ENCODE measurements at regions not wholly inside any gene's neighbourhood (a gene's known extent, or its start where the extent isn't known, plus 50 kb on each side); places are given as distances from the start of the nearest gene placed in this dataset.

DNA sequence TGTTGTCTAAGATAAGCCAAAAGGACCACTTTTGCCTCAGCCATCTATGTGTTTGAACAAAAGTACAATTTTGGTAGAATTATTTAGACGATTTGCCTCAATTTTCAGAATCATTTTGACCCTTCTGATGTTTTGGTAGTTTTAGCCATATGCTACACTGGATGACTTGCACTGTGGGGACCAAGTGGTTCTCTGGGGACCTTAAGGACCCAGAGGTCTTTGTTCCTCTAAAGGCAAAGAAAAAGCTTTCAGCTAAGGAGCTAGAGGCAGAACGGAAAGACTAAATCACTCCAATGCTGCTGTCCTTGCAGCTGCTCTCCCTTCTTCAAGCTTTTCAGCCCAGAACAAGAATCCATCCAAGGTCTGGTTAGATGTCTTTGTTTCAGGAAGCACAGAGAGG, 51.0 kb upstream of the APC start:
- Histone ChIP-seq H3K79me2 (ENCODE audit: control insufficient read depth, insufficient read depth, low read length) (no peaks in the 10 kb centered on the region), H3K4me3 (no peak overlapping the region), H3K4me1 (replicated peaks in 1 of 2; ENCODE audit: control insufficient read depth in 2 of 2, insufficient read depth in 2 of 2, low read length in 2 of 2) (peaks cover 0 to 20% of the 10 kb centered on the region in 2 experiments; a peak in 3 of 5 replicates), H3K4me2 (ENCODE audit: insufficient read depth, low read length) (no peak overlapping the region), H4K20me1 (replicated peaks; ENCODE audit: control insufficient read depth, insufficient read depth, low read length) (no peaks in the 10 kb centered on the region), H3K9me1 (ENCODE audit: control insufficient read depth, insufficient read depth, low read length) (no peaks in the 10 kb centered on the region), H3K27me3 (ENCODE audit: control insufficient read depth in 2 of 2, insufficient read depth in 2 of 2, low read length in 2 of 2) (peaks cover 0 to 2% of the 10 kb centered on the region in 2 experiments; a peak in 1 of 5 replicates), H3K9me3 (replicated peaks; ENCODE audit: control insufficient read depth, insufficient read depth, low read depth, low read length) (no peaks in the 10 kb centered on the region), H3K27ac (ENCODE audit: extremely low read depth, low read depth, low read length) (no peak overlapping the region), H2AFZ (ENCODE audit: low read depth, low read length) (no peak overlapping the region), H3K36me3 (ENCODE audit: control insufficient read depth, insufficient read depth, low read length) (no peaks in the 10 kb centered on the region; the same call in 2 of the 3 replicates), H3K9ac (ENCODE audit: insufficient read depth in 1 of 2, low read depth in 2 of 2, low read length in 2 of 2) (no peak overlapping the region)
- in situ Hi-C loops (cut with MboI), result loop anchor here (5.0 kb wide), 1 partner anchor 71 kb away; no protein-coding TSS in a partner anchor
- WGBS (ENCODE audit: insufficient coverage, low coverage, missing lambda C conversion rate), result 17% methylated on average over 2 of the region's 2 CpGs
- TF ChIP-seq ZFX (CRISPR knock-in tag; IDR thresholded peaks at IDR 0.05), result no peak
- TF ChIP-seq, protein P1, sequence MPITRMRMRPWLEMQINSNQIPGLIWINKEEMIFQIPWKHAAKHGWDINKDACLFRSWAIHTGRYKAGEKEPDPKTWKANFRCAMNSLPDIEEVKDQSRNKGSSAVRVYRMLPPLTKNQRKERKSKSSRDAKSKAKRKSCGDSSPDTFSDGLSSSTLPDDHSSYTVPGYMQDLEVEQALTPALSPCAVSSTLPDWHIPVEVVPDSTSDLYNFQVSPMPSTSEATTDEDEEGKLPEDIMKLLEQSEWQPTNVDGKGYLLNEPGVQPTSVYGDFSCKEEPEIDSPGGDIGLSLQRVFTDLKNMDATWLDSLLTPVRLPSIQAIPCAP (CRISPR knock-in tag; IDR thresholded peaks at IDR 0.05; ENCODE audit: borderline replicate concordance), result no peak
- no peak for TF ChIP-seq POLR2H (tag; IDR thresholded peaks at IDR 0.05; ENCODE audit: low read depth)
- no peak for TF ChIP-seq CHD2 (IDR thresholded peaks at IDR 0.05; ENCODE audit: low read depth, low read length)
- TF ChIP-seq NBN (IDR thresholded peaks at IDR 0.05; ENCODE audit: low read depth), result no peak
- no peak for TF ChIP-seq ZSCAN32 (CRISPR knock-in tag; IDR thresholded peaks at IDR 0.05)
- TF ChIP-seq ZNF282 (CRISPR knock-in tag; IDR thresholded peaks at IDR 0.05), result no peak
- TF ChIP-seq STAG1 (CRISPR knock-in tag; IDR thresholded peaks at IDR 0.05; ENCODE audit: borderline replicate concordance), result no peak
- TF ChIP-seq ZNF668 (CRISPR knock-in tag; IDR thresholded peaks at IDR 0.05), result no peak
- TF ChIP-seq ZNF586 (CRISPR knock-in tag; conservative IDR thresholded peaks at IDR 0.05), result no peak
- no peak for TF ChIP-seq BACH1 (tag; IDR thresholded peaks at IDR 0.05)
- no peak for TF ChIP-seq FOXA1 (IDR thresholded peaks at IDR 0.05; ENCODE audit: borderline replicate concordance)
- TF ChIP-seq ZNF23 (CRISPR knock-in tag; IDR thresholded peaks at IDR 0.05), result no peak
- no peak for TF ChIP-seq HDAC8 (tag; IDR thresholded peaks at IDR 0.05)
- no peak for TF ChIP-seq SAP30 (IDR thresholded peaks at IDR 0.05; ENCODE audit: borderline replicate concordance, insufficient read depth, low read depth, low read length, poor library complexity, severe bottlenecking)
- TF ChIP-seq BCL6 (CRISPR knock-in tag; IDR thresholded peaks at IDR 0.05), result no peak
- CTCF ChIA-PET (ENCODE audit: low intra/inter-chr PET ratio), result no interaction called here
- DNase-seq (ENCODE audit: extremely low read depth in 1 of 4, low spot score in 3 of 4) (no peak), FAIRE-seq (no peak), ATAC-seq (no peak)
- POLR2A ChIA-PET, result no interaction called here
- BruUV-seq (replicated peaks), result no TSS peak
- intact Hi-C loops (cut with micrococcal nuclease), result no loop called here
